CD14-positive monocyte (primary cell): ENCODE measurements at regions not wholly inside any gene's neighbourhood (a gene's known extent, or its start where the extent isn't known, plus 50 kb on each side); places are given as distances from the start of the nearest gene placed in this dataset.

ENCODE experiments used
- DNase-seq, 3 donors: peaks; one replicate each; pipeline ENCODE4 v3.0.0-alpha.2; 2011 to 2022
- H2AFZ ChIP-seq: 2 replicates; pipeline ENCODE4 v1.6.0; 2012; ENCODE audit warnings: mild to moderate bottlenecking, low read depth, low read length, inconsistent platforms; ENCODE audit not compliant: insufficient read depth, poor library complexity, severe bottlenecking
- H3K27ac ChIP-seq, 2 donors: 1 replicate in 1 of 2; 2 replicates in 1 of 2; pipeline ENCODE4 v1.5.1; 2012 to 2013; ENCODE audit warnings: low read length in 2 of 2, control low read depth in 1 of 2, inconsistent platforms in 1 of 2, low read depth in 1 of 2, mild to moderate bottlenecking in 1 of 2
- H3K27me3 ChIP-seq, 2 donors: one replicate each; pipeline versions ENCODE4 v1.6.0 to v1.6.1; 2011 to 2013; ENCODE audit warnings: low read length in 2 of 2; ENCODE audit not compliant: control insufficient read depth in 2 of 2, insufficient read depth in 2 of 2
- H3K36me3 ChIP-seq, 2 donors: replicated peaks in 1 of 2; 1 replicate in 1 of 2; 2 replicates in 1 of 2; pipeline versions ENCODE4 v1.5.1 to v1.6.1; 2012 to 2013; ENCODE audit warnings: low read length in 2 of 2, control low read depth in 1 of 2, inconsistent platforms in 1 of 2, mild to moderate bottlenecking in 1 of 2; ENCODE audit not compliant: insufficient read depth in 2 of 2, control insufficient read depth in 1 of 2
- H3K4me1 ChIP-seq, 2 donors: 1 replicate in 1 of 2; 2 replicates in 1 of 2; pipeline versions ENCODE4 v1.5.1 to v1.6.1; 2012 to 2013; ENCODE audit warnings: low read length in 2 of 2, control low read depth in 1 of 2, inconsistent platforms in 1 of 2, mild to moderate bottlenecking in 1 of 2, moderate library complexity in 1 of 2; ENCODE audit not compliant: insufficient read depth in 2 of 2, control insufficient read depth in 1 of 2
- H3K4me2 ChIP-seq: replicated peaks from 2 replicates; pipeline ENCODE3; 2012; ENCODE audit warnings: low read length, moderate library complexity, mild to moderate bottlenecking; ENCODE audit not compliant: poor library complexity, severe bottlenecking; ENCODE audit errors: extremely low read depth
- H3K4me3 ChIP-seq, 3 experiments: fragments of 200-600 bp in 1 of 3; sonication (generic) in 1 of 3; replicated peaks in 1 of 3; 1 replicate in 2 of 3; 2 replicates in 1 of 3; pipeline ENCODE4 v1.5.1; 2011 to 2013; ENCODE audit warnings: low read length in 3 of 3, mild to moderate bottlenecking in 3 of 3, control low read depth in 2 of 3, low read depth in 2 of 3, inconsistent platforms in 1 of 3, moderate library complexity in 1 of 3
- H3K79me2 ChIP-seq: 2 replicates; pipeline ENCODE4 v1.6.0; 2012; ENCODE audit warnings: mild to moderate bottlenecking, control low read depth, inconsistent platforms, low read length, moderate library complexity; ENCODE audit not compliant: insufficient read depth
- H3K9ac ChIP-seq: 2 replicates; pipeline ENCODE4 v1.6.0; 2017; ENCODE audit warnings: low read length, mild to moderate bottlenecking; ENCODE audit not compliant: insufficient read depth, poor library complexity, severe bottlenecking
- H3K9me3 ChIP-seq, 2 donors: replicated peaks in 1 of 2; 1 replicate in 1 of 2; 2 replicates in 1 of 2; pipeline versions ENCODE4 v1.5.1 to v1.6.1; 2012 to 2013; ENCODE audit warnings: low read length in 2 of 2, control low read depth in 1 of 2; ENCODE audit not compliant: control insufficient read depth in 1 of 2, insufficient read depth in 1 of 2
- H4K20me1 ChIP-seq: 2 replicates; pipeline ENCODE4 v1.6.0; 2012; ENCODE audit warnings: mild to moderate bottlenecking, low read length, control low read depth, moderate library complexity; ENCODE audit not compliant: insufficient read depth
- H3K27ac Mint-ChIP-seq, 7 donors: one replicate each; pipeline ENCODE4 v1.8.0; 2020; ENCODE audit warnings: mild to moderate bottlenecking in 7 of 7, mixed read lengths in 7 of 7, moderate library complexity in 6 of 7, inconsistent platforms in 2 of 7
- H3K27me3 Mint-ChIP-seq, 3 donors: one replicate each; pipeline ENCODE4 v1.8.0; 2021 to 2022; ENCODE audit warnings: low read depth in 3 of 3, mild to moderate bottlenecking in 3 of 3, mixed read lengths in 3 of 3, moderate library complexity in 3 of 3, inconsistent platforms in 1 of 3
- H3K36me3 Mint-ChIP-seq, 2 donors: one replicate each; pipeline ENCODE4 v1.8.0; 2020; ENCODE audit warnings: mixed read lengths in 2 of 2, inconsistent platforms in 1 of 2, mild to moderate bottlenecking in 1 of 2
- H3K4me1 Mint-ChIP-seq: one replicate; pipeline ENCODE4 v1.8.0; 2020; ENCODE audit warnings: mild to moderate bottlenecking, mixed read lengths
- H3K4me3 Mint-ChIP-seq, 2 donors: one replicate each; pipeline ENCODE4 v1.8.0; 2020; ENCODE audit warnings: mild to moderate bottlenecking in 2 of 2, mixed read lengths in 2 of 2, moderate library complexity in 1 of 2
- H3K9me3 Mint-ChIP-seq, 7 donors: one replicate each; pipeline ENCODE4 v1.8.0; 2020 to 2022; ENCODE audit warnings: mixed read lengths in 7 of 7, mild to moderate bottlenecking in 6 of 7, moderate library complexity in 6 of 7, inconsistent platforms in 2 of 7
- CTCF ChIP-seq: fragments of 200-600 bp; IDR thresholded peaks from one replicate; pipeline ENCODE4 v1.8.0; 2022; ENCODE audit warnings: antibody characterized with exemption, mild to moderate bottlenecking
- WGBS: methylation state at CpG from one replicate; pipeline ENCODE4 v1.1.5; 2013; ENCODE audit warnings: missing lambda C conversion rate; ENCODE audit not compliant: insufficient coverage; 5-methylcytosine and 5-hydroxymethylcytosine counted together
- intact Hi-C, 2 donors: fragments of 100-400 bp; cut with micrococcal nuclease; formaldehyde crosslinking; loops; one replicate each; pipeline versions ENCODE4 v1.15.0 to v1.15.1; 2023

DNA sequence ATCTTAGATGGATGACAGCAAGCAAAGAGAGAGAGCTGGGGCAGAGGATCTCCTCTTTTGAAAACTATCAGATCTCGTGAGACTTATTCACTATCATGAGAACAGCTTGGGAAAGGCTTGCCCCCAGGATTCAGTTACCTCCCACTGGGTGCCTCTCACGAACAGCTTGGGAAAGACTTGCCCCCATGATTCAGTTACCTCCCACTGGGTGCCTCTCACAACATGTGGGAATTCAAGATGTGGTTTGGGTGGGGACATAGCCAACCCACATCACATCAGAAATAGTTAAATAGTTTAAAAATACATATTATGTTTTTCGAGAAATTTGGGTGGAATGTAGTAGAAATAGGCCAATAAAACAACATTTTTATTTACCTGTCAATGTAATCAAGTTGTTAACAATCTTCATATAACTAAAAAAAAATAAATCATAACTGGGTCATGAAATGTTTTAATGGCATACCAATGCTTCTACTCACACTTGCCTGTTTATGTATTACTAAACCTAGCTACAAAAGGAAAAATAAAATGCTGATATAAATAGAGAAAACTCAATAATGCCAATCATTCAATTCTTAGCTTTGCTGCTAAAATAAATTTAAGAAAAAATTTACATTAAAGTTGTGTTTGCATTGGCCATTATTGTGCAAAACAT is 608.9 kb downstream of the SUCLG1 start:
- Histone ChIP-seq H2AFZ (no peak overlapping the region), H3K27ac (no peak overlapping the region), H3K4me2 (no peak overlapping the region), H3K36me3 (no peaks in the 10 kb centered on the region), H3K4me1 (no peaks in the 10 kb centered on the region), H3K4me3 (no peak overlapping the region), H3K79me2 (no peaks in the 10 kb centered on the region), H3K9ac (no peak overlapping the region), H4K20me1 (no peaks in the 10 kb centered on the region), H3K9me3 (peaks cover 0 to 11% of the 10 kb centered on the region in 2 donors), H3K27me3 (no peaks in the 10 kb centered on the region)
- intact Hi-C loops, result no loop called here
- no CpG with 5 or more reads among the region's 3 CpGs for WGBS
- DNase-seq, result no peak
- Mint-ChIP-seq H3K27ac (no peak overlapping the region), H3K9me3 (peaks cover 1 to 13% (median 6%) of the 10 kb centered on the region in 7 donors), H3K36me3 (no peaks in the 10 kb centered on the region), H3K27me3 (peaks cover 0 to 1% (median 0%) of the 10 kb centered on the region in 3 donors), H3K4me3 (no peak overlapping the region), H3K4me1 (no peaks in the 10 kb centered on the region)
- no peak for TF ChIP-seq CTCF

GRCh38 chr2:83844490-83844889 is 614.6 kb downstream of the SUCLG1 start:
- H3K36me3 ChIP-seq, result no peaks in the 10 kb centered on the region
- H3K4me3 ChIP-seq, result no peak overlapping the region
- H3K36me3 Mint-ChIP-seq, result no peaks in the 10 kb centered on the region
- intact Hi-C loops, result no loop called here
- no peak overlapping the region for H3K4me3 Mint-ChIP-seq
- no peaks in the 10 kb centered on the region for H3K4me1 Mint-ChIP-seq
- DNase-seq, result no peak
- no peak overlapping the region for H3K27ac Mint-ChIP-seq
- H3K9me3 ChIP-seq, result no peaks in the 10 kb centered on the region
- no peaks in the 10 kb centered on the region for H3K27me3 ChIP-seq
- TF ChIP-seq CTCF, result no peak
- no peak overlapping the region for H3K9ac ChIP-seq
- no peak overlapping the region for H2AFZ ChIP-seq
- H3K79me2 ChIP-seq, result no peaks in the 10 kb centered on the region
- no peak overlapping the region for H3K27ac ChIP-seq
- H3K4me1 ChIP-seq, result no peaks in the 10 kb centered on the region
- no CpG with 5 or more reads among the region's 2 CpGs for WGBS
- H3K4me2 ChIP-seq, result no peak overlapping the region
- peaks cover 0 to 6% (median under 1%) of the 10 kb centered on the region in 7 donors for H3K9me3 Mint-ChIP-seq
- H4K20me1 ChIP-seq, result no peaks in the 10 kb centered on the region
- H3K27me3 Mint-ChIP-seq, result peaks cover 0 to 3% (median 0%) of the 10 kb centered on the region in 3 donors
